ENCODE measurements at regions not wholly inside any gene's neighbourhood (a gene's known extent, or its start where the extent isn't known, plus 50 kb on each side); places are given as distances from the start of the nearest gene placed in this dataset.
"Not testable (repeated sequence)": the region's sequence is repeated elsewhere in the genome, so short reads cannot be mapped to it uniquely, and the experiment has no call there.

DNA sequence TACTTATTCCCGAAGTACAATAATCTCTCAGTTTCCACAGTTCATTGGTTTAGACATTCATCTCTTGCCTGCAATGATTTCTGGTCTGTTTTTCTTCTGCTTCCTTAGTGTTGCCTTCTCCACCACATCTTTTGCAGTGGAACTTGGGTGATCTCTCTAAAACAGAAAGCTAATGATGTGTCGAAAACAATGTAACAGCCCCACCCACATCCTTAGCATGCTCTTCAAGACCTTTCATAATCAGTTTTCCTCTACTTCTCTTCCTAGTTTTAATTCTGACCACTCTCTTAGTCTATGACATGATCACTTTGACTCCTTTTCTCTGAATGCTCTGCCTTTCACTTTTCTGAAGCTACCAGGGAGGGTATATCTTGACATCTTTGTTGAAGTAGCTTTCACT is 1007.9 kb upstream of the CITED2 start:
- no peak for DNase-seq (ENCODE audit: low spot score)

DNA sequence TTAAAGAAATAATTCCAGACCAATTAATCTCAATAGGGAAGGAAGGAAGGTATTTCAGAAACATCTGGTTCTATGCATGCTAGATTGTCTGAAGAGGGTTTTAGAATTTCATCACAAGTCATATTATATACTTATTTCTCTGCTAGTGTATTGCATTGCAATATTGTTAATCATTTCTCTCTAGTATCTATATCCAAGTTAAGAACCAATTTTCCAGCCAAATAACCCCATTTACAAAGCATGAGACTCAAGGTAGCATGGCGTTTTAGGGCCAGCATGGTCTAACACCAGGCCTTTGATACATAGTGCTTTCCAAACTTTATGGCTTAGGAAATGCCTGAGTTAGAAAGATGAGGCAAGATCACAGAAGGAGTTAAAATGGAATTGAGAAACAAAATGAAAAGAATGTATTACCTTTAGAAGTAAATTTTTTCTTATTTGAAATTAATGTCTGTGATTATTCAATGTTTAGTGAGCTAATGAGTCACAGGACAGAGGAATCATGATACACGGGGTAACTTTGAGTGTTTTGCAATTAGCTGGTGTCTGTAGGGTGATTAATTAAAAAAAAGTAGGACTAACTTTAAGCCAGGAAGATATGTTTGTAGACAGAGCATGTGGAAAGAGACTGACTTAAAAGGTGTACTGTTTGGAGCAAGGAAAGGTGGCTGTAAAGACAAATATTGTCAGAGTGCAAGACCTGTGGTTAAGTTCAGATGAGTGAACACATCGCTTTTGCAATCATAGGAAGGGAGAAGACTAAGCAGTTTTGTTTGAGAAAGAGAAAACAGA is 1006.2 kb upstream of the CITED2 start:
- DNase-seq (ENCODE audit: low spot score): no peak

DNA sequence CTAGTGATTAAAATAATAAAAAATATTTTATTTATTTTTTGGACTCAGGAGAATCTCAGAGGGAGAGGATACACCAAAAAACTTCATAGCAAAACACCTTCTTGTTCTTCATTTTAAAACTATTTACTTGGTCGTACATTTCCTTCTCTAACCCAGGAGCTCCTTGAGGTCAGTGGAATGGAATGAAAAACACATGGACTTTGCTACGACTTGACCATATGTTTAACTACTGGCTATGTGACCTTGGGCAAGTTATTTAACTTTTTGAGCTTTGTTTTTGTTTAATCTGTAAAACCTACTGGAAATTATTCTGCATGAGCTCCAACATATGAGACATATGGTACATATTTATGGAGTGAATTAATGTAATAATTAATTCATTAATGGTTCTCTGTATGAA is 1005.5 kb upstream of the CITED2 start:
- no peak for DNase-seq (ENCODE audit: low spot score)

DNA sequence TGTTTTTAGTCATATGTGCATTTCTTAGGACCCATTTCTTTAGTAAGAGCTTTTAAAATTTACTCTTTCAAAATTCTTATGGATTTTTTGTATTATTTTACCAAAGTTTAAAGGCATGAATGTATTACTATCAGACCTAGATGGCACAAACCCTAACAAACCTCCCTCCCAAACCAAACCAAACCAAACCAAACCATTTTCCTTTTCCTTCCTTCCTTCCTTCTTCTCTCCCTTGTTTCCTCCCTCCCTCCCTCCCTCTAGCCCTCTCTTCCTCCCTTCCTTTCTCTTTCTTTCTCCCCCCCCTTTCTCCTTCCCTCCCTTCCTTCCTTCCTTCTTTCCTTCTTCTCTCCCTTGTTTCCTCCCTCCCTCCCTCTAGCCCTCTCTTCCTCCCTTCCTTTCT is 1001.8 kb upstream of the CITED2 start:
- no peak for DNase-seq (ENCODE audit: low spot score)

DNA sequence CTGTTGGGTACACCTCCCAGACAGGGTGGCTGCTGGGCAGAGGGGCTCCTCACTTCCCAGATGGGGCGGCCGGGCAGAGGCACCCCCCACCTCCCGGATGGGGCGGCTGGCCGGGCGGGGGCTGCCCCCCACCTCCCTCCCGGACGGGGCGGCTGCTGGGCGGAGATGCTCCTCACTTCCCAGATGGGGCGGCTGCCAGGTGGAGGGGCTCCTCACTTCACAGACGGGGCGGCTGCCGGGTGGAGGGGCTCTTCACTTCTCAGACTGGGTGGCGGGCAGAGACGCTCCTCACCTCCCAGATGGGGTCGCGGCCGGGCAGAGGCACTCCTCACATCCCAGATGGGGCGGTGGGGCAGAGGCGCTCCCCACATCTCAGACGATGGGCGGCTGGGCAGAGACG is 999.3 kb upstream of the CITED2 start:
- not testable (repeated sequence) for DNase-seq (ENCODE audit: low spot score)

GRCh38 chr6:140372064-140372463 is 997.6 kb upstream of the CITED2 start:
- DNase-seq (ENCODE audit: low spot score): no peak

- DNase-seq (ENCODE audit: low spot score): no peak
Measured at GRCh38 chr6:140370976-140371870, 996.8 kb upstream of the CITED2 start.

DNA sequence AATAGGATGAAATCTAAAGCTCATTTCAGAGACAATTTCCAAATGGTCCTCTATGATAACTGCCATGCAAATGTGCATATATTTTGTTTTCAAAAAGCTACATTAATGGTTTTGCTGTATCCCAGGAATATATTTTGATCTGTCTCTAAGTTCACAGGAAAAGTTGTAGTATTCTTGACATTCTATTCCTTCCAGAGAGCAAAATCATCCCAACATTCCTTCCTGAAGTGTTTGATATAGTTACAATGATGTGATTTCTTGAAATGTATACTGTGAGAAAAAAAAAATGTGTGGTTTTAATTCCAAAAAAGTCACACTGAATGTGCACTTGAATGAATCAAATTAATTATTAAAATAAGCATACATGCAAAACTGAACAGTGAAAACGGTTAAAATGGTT is 996.0 kb upstream of the CITED2 start:
- DNase-seq (ENCODE audit: low spot score): no peak

- no peak for DNase-seq (ENCODE audit: low spot score)
Measured at GRCh38 chr6:140366991-140367390, 992.5 kb upstream of the CITED2 start.

DNA sequence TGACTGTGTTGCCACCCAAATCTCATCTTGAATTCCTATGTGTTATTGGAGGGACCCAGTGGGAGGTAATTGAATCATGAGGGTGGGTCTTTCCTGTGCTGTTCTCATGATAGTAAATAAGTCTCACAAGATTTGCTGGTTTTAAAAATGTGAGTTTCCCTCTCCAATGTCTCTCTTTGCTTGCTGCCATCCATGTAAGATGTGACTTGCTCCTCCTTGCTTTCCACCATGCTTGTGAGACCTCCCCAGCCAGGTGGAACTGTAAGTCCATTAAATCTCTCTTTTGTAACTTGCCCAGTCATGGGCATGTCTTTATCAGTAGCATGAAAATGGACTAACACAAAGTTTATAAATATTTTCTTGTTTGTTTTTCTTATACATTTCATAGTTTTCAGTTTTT is 990.5 kb upstream of the CITED2 start:
- no peak for DNase-seq (ENCODE audit: low spot score)

- DNase-seq (ENCODE audit: low spot score): no peak
Measured at GRCh38 chr6:140360651-140361050, 986.2 kb upstream of the CITED2 start.

- no peak for DNase-seq (ENCODE audit: low spot score)
Measured at GRCh38 chr6:140355476-140355875, 981.0 kb upstream of the CITED2 start.

- DNase-seq (ENCODE audit: low spot score): no peak
Measured at GRCh38 chr6:140354296-140354695, 979.8 kb upstream of the CITED2 start.

DNA sequence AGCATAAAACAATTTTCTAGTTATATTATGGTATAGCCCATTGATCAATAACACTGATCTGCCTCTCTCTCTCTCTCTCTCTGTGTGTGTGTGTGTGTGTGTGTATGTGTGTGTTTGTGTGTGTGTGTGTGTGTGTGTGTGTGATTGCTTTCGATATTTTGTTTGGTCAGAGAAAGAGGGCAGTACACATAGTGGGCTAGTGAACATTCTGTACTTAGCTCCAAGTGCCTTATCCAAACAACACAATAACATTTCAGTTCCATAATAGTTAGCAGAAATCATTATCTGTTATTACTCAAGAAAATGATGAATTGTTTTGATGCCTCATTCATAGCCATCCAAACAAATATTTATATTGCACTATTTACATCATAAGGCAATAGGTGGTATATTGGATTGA is 979.1 kb upstream of the CITED2 start:
- DNase-seq (ENCODE audit: low spot score): no peak

DNA sequence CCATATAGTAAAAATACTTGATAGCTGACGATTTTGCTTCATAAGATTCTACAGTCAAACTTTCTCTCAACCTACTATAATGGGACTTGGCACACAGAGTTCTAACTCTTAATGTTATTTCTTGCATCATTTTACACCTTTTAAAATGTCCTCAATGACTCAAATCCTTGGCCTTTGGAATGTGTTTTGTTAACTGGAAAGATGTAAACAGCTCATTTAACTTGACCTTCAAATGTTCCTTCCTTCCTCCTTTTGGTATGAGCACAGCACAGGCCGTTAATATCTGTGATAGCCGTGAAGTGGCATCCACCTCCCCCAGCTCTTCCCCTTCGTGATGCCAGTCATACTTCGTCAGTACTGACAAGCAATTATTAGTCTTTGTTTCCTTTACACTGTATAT is 972.0 kb upstream of the CITED2 start:
- DNase-seq (ENCODE audit: low spot score): no peak

- no peak for DNase-seq (ENCODE audit: low spot score)
Measured at GRCh38 chr6:140345935-140346334, 971.5 kb upstream of the CITED2 start.

DNA sequence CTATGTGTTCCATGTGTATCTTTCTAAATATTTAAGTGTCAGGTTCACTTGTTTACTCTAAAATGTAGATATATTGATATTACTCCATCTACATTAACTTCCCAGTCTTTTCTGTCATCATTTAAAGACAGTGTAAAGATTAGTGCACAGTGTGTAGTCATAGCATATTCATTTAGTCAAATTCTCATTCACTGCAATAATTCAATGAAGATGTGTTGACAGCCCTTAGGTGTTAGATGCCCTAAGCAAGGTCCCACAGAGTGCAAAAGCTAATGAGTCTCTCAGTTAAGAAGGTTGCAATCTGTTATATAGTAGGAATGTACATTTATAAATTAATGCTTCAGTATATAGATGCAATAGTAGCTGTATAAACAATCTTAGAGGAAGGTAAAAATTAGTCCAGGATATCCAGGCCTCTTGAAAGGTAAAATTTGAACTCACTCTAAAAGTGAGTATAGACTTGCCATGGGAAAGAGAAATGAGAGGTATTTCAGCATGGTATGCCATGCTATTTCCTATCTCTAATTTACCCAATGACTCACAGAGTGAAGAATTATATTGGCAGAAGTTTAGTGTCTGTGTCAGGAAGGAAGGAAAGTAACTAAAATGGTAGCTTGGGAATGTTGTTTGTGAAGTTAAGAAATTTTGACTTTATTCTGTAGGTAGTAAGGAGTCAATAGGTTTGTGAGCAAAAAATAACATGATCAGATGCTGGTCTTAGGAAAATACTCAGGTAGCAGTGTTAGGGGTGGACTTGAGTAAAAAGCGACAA is 969.9 kb upstream of the CITED2 start:
- no peak for DNase-seq (ENCODE audit: low spot score)

DNA sequence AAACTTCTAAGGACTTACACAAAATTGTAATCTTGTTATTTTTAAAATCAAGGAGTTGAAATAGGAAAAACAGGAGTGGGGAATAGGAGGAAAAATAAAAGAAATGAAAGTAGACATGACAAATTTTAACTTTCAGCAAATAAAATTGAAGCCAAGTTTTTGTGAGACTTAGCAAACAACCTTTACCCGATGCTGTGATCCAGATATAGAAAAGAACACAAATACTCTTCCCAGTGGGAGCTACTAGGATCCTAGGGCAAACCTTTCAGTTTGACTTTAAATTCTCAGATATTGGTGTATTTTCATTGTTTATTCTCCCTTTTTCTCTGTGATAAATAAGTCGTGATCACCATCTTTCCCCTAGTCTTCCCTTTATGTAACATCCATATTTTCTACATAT is 968.7 kb upstream of the CITED2 start:
- DNase-seq (ENCODE audit: low spot score): no peak

DNA sequence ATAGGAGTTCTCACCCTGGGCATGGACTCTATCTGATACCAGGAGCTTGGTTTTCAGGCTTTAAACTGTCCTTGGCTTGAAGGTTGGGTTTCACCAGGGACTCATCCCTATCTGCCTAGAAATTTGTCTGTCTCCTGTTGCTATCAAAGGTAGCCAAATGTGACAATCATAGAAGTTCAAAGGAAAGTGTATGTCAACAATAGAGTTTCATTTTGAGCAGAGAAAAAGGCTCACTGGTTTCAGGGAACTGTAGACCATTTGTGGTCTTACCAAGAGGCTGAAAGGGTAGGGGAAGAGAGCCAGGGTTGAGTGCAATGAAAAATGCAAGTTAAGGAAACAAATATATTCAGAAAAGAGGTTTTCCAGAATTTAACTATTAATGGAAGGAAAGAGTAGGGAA is 966.8 kb upstream of the CITED2 start:
- no peak for DNase-seq (ENCODE audit: low spot score)

DNA sequence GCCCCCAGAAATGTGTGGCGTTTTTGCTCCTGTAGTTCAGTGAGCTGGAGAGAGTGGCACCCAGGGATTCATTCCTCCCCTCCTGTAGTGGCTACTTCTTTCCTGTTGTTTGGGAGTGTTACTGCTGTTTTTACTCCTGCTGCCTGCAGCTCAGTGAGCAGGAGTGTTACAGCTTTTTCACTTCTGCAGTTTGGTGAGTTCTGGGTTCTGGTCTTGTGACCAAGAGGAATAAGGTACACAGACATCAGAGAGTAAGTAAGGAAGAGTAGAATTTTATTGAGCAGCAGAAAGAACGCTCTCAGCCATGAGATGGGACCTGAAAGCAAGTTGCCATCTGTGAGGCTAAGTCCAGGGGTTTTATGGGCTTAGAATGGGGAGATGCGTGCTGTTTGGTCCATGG is 966.3 kb upstream of the CITED2 start:
- no peak for DNase-seq (ENCODE audit: low spot score)

GRCh38 chr6:140339084-140339483 is 964.6 kb upstream of the CITED2 start:
- not testable (repeated sequence) for DNase-seq (ENCODE audit: low spot score)

- no peak for DNase-seq (ENCODE audit: low spot score)
Measured at GRCh38 chr6:140321891-140322290, 947.4 kb upstream of the CITED2 start.
